Stromal cell of bone marrow (primary cell): ENCODE measurements at regions not wholly inside any gene's neighbourhood (a gene's known extent, or its start where the extent isn't known, plus 50 kb on each side); places are given as distances from the start of the nearest gene placed in this dataset.
A peak's percentile ranks its signal among the peaks of the same experiment; 100 is the strongest.

ENCODE experiments used
- DNase-seq: peaks from one replicate; pipeline ENCODE4 v3.0.0-alpha.2; 2012; ENCODE audit warnings: low read depth

- no peak for DNase-seq
Measured at GRCh38 chr3:18774319-18775088, 349.4 kb upstream of the SATB1 start.

GRCh38 chr3:18772699-18773305, 347.7 kb upstream of the SATB1 start:
- DNase-seq, result no peak

GRCh38 chr3:18771931-18772330, 346.8 kb upstream of the SATB1 start:
- DNase-seq, result no peak

GRCh38 chr3:18770800-18771199, 345.7 kb upstream of the SATB1 start:
- no peak for DNase-seq

GRCh38 chr3:18767756-18768303, 342.7 kb upstream of the SATB1 start:
- no peak for DNase-seq

GRCh38 chr3:18766974-18767373, 341.8 kb upstream of the SATB1 start:
- no peak for DNase-seq

GRCh38 chr3:18765662-18766061, 340.5 kb upstream of the SATB1 start:
- no peak for DNase-seq

GRCh38 chr3:18765161-18765560, 340.0 kb upstream of the SATB1 start:
- DNase-seq, result no peak

GRCh38 chr3:18761530-18761929, 336.4 kb upstream of the SATB1 start:
- no peak for DNase-seq

GRCh38 chr3:18758047-18758704, 333.0 kb upstream of the SATB1 start:
- peak; percentile 1 for DNase-seq

GRCh38 chr3:18757476-18757875, 332.3 kb upstream of the SATB1 start:
- no peak for DNase-seq

GRCh38 chr3:18752273-18752934, 327.3 kb upstream of the SATB1 start:
- DNase-seq, result no peak

- DNase-seq, result no peak
Measured at GRCh38 chr3:18751514-18751913, 326.4 kb upstream of the SATB1 start.

GRCh38 chr3:18747383-18747782, 322.2 kb upstream of the SATB1 start:
- no peak for DNase-seq

- no peak for DNase-seq
Measured at GRCh38 chr3:18745472-18745871, 320.3 kb upstream of the SATB1 start.

GRCh38 chr3:18744472-18744871, 319.3 kb upstream of the SATB1 start:
- no peak for DNase-seq

- DNase-seq, result no peak
Measured at GRCh38 chr3:18743761-18744160, 318.6 kb upstream of the SATB1 start.

- no peak for DNase-seq
Measured at GRCh38 chr3:18740631-18741583, 315.8 kb upstream of the SATB1 start.

GRCh38 chr3:18739099-18739433, 313.9 kb upstream of the SATB1 start:
- no peak for DNase-seq

- DNase-seq, result no peak
Measured at GRCh38 chr3:18738393-18739098, 313.4 kb upstream of the SATB1 start.

GRCh38 chr3:18735005-18735404, 309.9 kb upstream of the SATB1 start:
- no peak for DNase-seq
